ENCODE measurements at regions not wholly inside any gene's neighbourhood (a gene's known extent, or its start where the extent isn't known, plus 50 kb on each side); places are given as distances from the start of the nearest gene placed in this dataset.

- TF ChIP-seq CTCF (IDR thresholded peaks at IDR 0.05; ENCODE audit: insufficient read depth in 1 of 2, low read depth in 1 of 2, low read length in 1 of 2, severe bottlenecking in 1 of 2, unreplicated experiment in 1 of 2): no peak
- CTCF ChIA-PET: no interaction called here
- Mint-ChIP-seq H3K27ac (ENCODE audit: unreplicated experiment) (no peak overlapping the region), H3K4me3 (ENCODE audit: unreplicated experiment) (no peak overlapping the region), H3K4me1 (ENCODE audit: low read depth, unreplicated experiment) (no peaks in the 10 kb centered on the region), H3K27me3 (ENCODE audit: insufficient read depth, unreplicated experiment) (peaks cover 24% of the 10 kb centered on the region), H3K36me3 (ENCODE audit: insufficient read depth, unreplicated experiment) (no peaks in the 10 kb centered on the region), H3K9me3 (ENCODE audit: unreplicated experiment) (no peaks in the 10 kb centered on the region)
- DNase-seq: no peak
- POLR2A ChIA-PET: no interaction called here
- Histone ChIP-seq H3K4me3 (ENCODE audit: low read depth, low read length) (no peak overlapping the region), H3K4me1 (no peaks in the 10 kb centered on the region), H3K36me3 (ENCODE audit: control insufficient read depth, insufficient read depth, low read length) (no peaks in the 10 kb centered on the region), H3K27me3 (replicated peaks; ENCODE audit: control insufficient read depth, insufficient read depth, low read length) (no peaks in the 10 kb centered on the region; the same call in 1 of the 2 replicates), H3K9me3 (no peaks in the 10 kb centered on the region)
- intact Hi-C loops (cut with micrococcal nuclease; ENCODE audit: unreplicated experiment): no loop called here
- BruUV-seq (replicated peaks): no TSS peak
These were observed 739.0 kb downstream of the CBLN4 start for GRCh38 chr20:55266361-55266760.

GRCh38 chr20:55264703-55265239 lies 740.5 kb downstream of the CBLN4 start:
- H3K36me3 ChIP-seq (ENCODE audit: control insufficient read depth, insufficient read depth, low read length): no peaks in the 10 kb centered on the region
- Mint-ChIP-seq H3K9me3 (ENCODE audit: unreplicated experiment) (no peaks in the 10 kb centered on the region), H3K4me3 (ENCODE audit: unreplicated experiment) (no peak overlapping the region), H3K4me1 (ENCODE audit: low read depth, unreplicated experiment) (no peaks in the 10 kb centered on the region), H3K27me3 (ENCODE audit: insufficient read depth, unreplicated experiment) (peaks cover 24% of the 10 kb centered on the region), H3K27ac (ENCODE audit: unreplicated experiment) (no peak overlapping the region), H3K36me3 (ENCODE audit: insufficient read depth, unreplicated experiment) (no peaks in the 10 kb centered on the region)
- no peak for DNase-seq
- ChIA-PET POLR2A (no interaction called here), CTCF (no interaction called here)
- H3K4me1 ChIP-seq: no peaks in the 10 kb centered on the region
- intact Hi-C loops (cut with micrococcal nuclease; ENCODE audit: unreplicated experiment): no loop called here
- no TSS peak for BruUV-seq (replicated peaks)
- H3K9me3 ChIP-seq: no peaks in the 10 kb centered on the region
- H3K27me3 ChIP-seq (replicated peaks; ENCODE audit: control insufficient read depth, insufficient read depth, low read length): no peaks in the 10 kb centered on the region
- no peak overlapping the region for H3K4me3 ChIP-seq (ENCODE audit: low read depth, low read length)
- TF ChIP-seq CTCF (IDR thresholded peaks at IDR 0.05; ENCODE audit: insufficient read depth in 1 of 2, low read depth in 1 of 2, low read length in 1 of 2, severe bottlenecking in 1 of 2, unreplicated experiment in 1 of 2): no peak

- H3K9me3 ChIP-seq: no peaks in the 10 kb centered on the region
- Mint-ChIP-seq H3K4me3 (ENCODE audit: unreplicated experiment) (no peak overlapping the region), H3K27me3 (ENCODE audit: insufficient read depth, unreplicated experiment) (peaks cover 2% of the 10 kb centered on the region), H3K9me3 (ENCODE audit: unreplicated experiment) (no peaks in the 10 kb centered on the region), H3K4me1 (ENCODE audit: low read depth, unreplicated experiment) (no peaks in the 10 kb centered on the region), H3K36me3 (ENCODE audit: insufficient read depth, unreplicated experiment) (no peaks in the 10 kb centered on the region), H3K27ac (ENCODE audit: unreplicated experiment) (no peak overlapping the region)
- no peak for DNase-seq
- CTCF ChIA-PET: no interaction called here
- no peaks in the 10 kb centered on the region for H3K27me3 ChIP-seq (replicated peaks; ENCODE audit: control insufficient read depth, insufficient read depth, low read length)
- no peak for TF ChIP-seq CTCF (IDR thresholded peaks at IDR 0.05; ENCODE audit: insufficient read depth in 1 of 2, low read depth in 1 of 2, low read length in 1 of 2, severe bottlenecking in 1 of 2, unreplicated experiment in 1 of 2)
- intact Hi-C loops (cut with micrococcal nuclease; ENCODE audit: unreplicated experiment): no loop called here
- H3K4me3 ChIP-seq (ENCODE audit: low read depth, low read length): no peak overlapping the region
- no peaks in the 10 kb centered on the region for H3K36me3 ChIP-seq (ENCODE audit: control insufficient read depth, insufficient read depth, low read length)
- H3K4me1 ChIP-seq: no peaks in the 10 kb centered on the region
- POLR2A ChIA-PET: no interaction called here
- no TSS peak for BruUV-seq (replicated peaks)
These were observed 746.8 kb downstream of the CBLN4 start for GRCh38 chr20:55258559-55258958.

Data from Caco-2 (cell line).